ENCODE measurements at regions not wholly inside any gene's neighbourhood (a gene's known extent, or its start where the extent isn't known, plus 50 kb on each side); places are given as distances from the start of the nearest gene placed in this dataset.

- Histone ChIP-seq H3F3A (ENCODE audit: control insufficient read depth, insufficient read depth) (no peaks in the 10 kb centered on the region), H4K20me1 (ENCODE audit: control insufficient read depth, insufficient read depth, low read depth, low read length) (no peaks in the 10 kb centered on the region), H3K9me2 (replicated peaks; ENCODE audit: control insufficient read depth, low read length) (no peaks in the 10 kb centered on the region), H3K36me3 (ENCODE audit: control insufficient read depth, low read length) (no peaks in the 10 kb centered on the region), H3K27ac (ENCODE audit: low read depth, low read length) (no peak overlapping the region), H3K4me2 (ENCODE audit: low read length) (no peak overlapping the region), H3K9me3 (ENCODE audit: control insufficient read depth, insufficient read depth, low read length) (no peaks in the 10 kb centered on the region), H3K27me3 (ENCODE audit: control insufficient read depth, low read length) (no peaks in the 10 kb centered on the region), H3K4me1 (ENCODE audit: control insufficient read depth, low read length) (no peaks in the 10 kb centered on the region), H3K4me3 (ENCODE audit: low read length) (no peak overlapping the region), H3K79me2 (ENCODE audit: control insufficient read depth, low read length) (no peaks in the 10 kb centered on the region)
- TF ChIP-seq CTCF (IDR thresholded peaks at IDR 0.05; ENCODE audit: low read depth, low read length, poor library complexity, severe bottlenecking) (no peak), EZH2phosphoT487 (IDR thresholded peaks at IDR 0.05; ENCODE audit: borderline replicate concordance, low read length) (no peak)
Observed at GRCh38 chr19:31459430-31459829, 110.2 kb upstream of the TSHZ3 start.

GRCh38 chr19:31461814-31462539, 112.7 kb upstream of the TSHZ3 start:
- H3K4me2 ChIP-seq (ENCODE audit: low read length): no peak overlapping the region
- no peak overlapping the region for H3K4me3 ChIP-seq (ENCODE audit: low read length)
- TF ChIP-seq CTCF (IDR thresholded peaks at IDR 0.05; ENCODE audit: low read depth, low read length, poor library complexity, severe bottlenecking) (no peak), EZH2phosphoT487 (IDR thresholded peaks at IDR 0.05; ENCODE audit: borderline replicate concordance, low read length) (no peak)
- H3K4me1 ChIP-seq (ENCODE audit: control insufficient read depth, low read length): no peaks in the 10 kb centered on the region
- no peaks in the 10 kb centered on the region for H4K20me1 ChIP-seq (ENCODE audit: control insufficient read depth, insufficient read depth, low read depth, low read length)
- no peaks in the 10 kb centered on the region for H3K27me3 ChIP-seq (ENCODE audit: control insufficient read depth, low read length)
- peaks cover 4% of the 10 kb centered on the region; the same call in 1 of the 2 replicates for H3K9me3 ChIP-seq (ENCODE audit: control insufficient read depth, insufficient read depth, low read length)
- H3K79me2 ChIP-seq (ENCODE audit: control insufficient read depth, low read length): no peaks in the 10 kb centered on the region
- H3F3A ChIP-seq (ENCODE audit: control insufficient read depth, insufficient read depth): no peaks in the 10 kb centered on the region
- no peak overlapping the region for H3K27ac ChIP-seq (ENCODE audit: low read depth, low read length)
- no peaks in the 10 kb centered on the region for H3K9me2 ChIP-seq (replicated peaks; ENCODE audit: control insufficient read depth, low read length)
- H3K36me3 ChIP-seq (ENCODE audit: control insufficient read depth, low read length): no peaks in the 10 kb centered on the region

GRCh38 chr19:31470229-31470939, 121.1 kb upstream of the TSHZ3 start:
- H4K20me1 ChIP-seq (ENCODE audit: control insufficient read depth, insufficient read depth, low read depth, low read length): no peaks in the 10 kb centered on the region
- H3K9me3 ChIP-seq (ENCODE audit: control insufficient read depth, insufficient read depth, low read length): no peaks in the 10 kb centered on the region; the same call in 1 of the 2 replicates
- H3K4me2 ChIP-seq (ENCODE audit: low read length): no peak overlapping the region
- no peaks in the 10 kb centered on the region for H3F3A ChIP-seq (ENCODE audit: control insufficient read depth, insufficient read depth)
- no peak overlapping the region for H3K27ac ChIP-seq (ENCODE audit: low read depth, low read length)
- no peaks in the 10 kb centered on the region for H3K9me2 ChIP-seq (replicated peaks; ENCODE audit: control insufficient read depth, low read length)
- H3K4me3 ChIP-seq (ENCODE audit: low read length): no peak overlapping the region
- TF ChIP-seq EZH2phosphoT487 (IDR thresholded peaks at IDR 0.05; ENCODE audit: borderline replicate concordance, low read length) (no peak), CTCF (IDR thresholded peaks at IDR 0.05; ENCODE audit: low read depth, low read length, poor library complexity, severe bottlenecking) (no peak)
- no peaks in the 10 kb centered on the region for H3K79me2 ChIP-seq (ENCODE audit: control insufficient read depth, low read length)
- H3K4me1 ChIP-seq (ENCODE audit: control insufficient read depth, low read length): no peaks in the 10 kb centered on the region
- no peaks in the 10 kb centered on the region for H3K27me3 ChIP-seq (ENCODE audit: control insufficient read depth, low read length)
- H3K36me3 ChIP-seq (ENCODE audit: control insufficient read depth, low read length): no peaks in the 10 kb centered on the region
